ENCODE measurements at regions not wholly inside any gene's neighbourhood (a gene's known extent, or its start where the extent isn't known, plus 50 kb on each side); places are given as distances from the start of the nearest gene placed in this dataset.
"Not testable (repeated sequence)": the region's sequence is repeated elsewhere in the genome, so short reads cannot be mapped to it uniquely, and the experiment has no call there.

GRCh38 chr3:191680989-191681597 lies 220.1 kb downstream of the PYDC2 start:
- no peak for TF ChIP-seq CTCF (IDR thresholded peaks at IDR 0.05)
- ATAC-seq (ENCODE audit: low FRiP score) (no peak), DNase-seq (ENCODE audit: low spot score) (no peak)

- ATAC-seq (ENCODE audit: low FRiP score): no peak
- no peak for TF ChIP-seq CTCF (IDR thresholded peaks at IDR 0.05)
- no peak for DNase-seq (ENCODE audit: low spot score)
Measured at GRCh38 chr3:191682961-191683360, 222.0 kb downstream of the PYDC2 start.

- TF ChIP-seq CTCF (IDR thresholded peaks at IDR 0.05): no peak
- no peak for ATAC-seq (ENCODE audit: low FRiP score)
- no peak for DNase-seq (ENCODE audit: low spot score)
Measured at GRCh38 chr3:191686626-191687025, 225.7 kb downstream of the PYDC2 start.

GRCh38 chr3:191688756-191689433 lies 227.9 kb downstream of the PYDC2 start:
- no peak for DNase-seq (ENCODE audit: low spot score)
- no peak for TF ChIP-seq CTCF (IDR thresholded peaks at IDR 0.05)
- no peak for ATAC-seq (ENCODE audit: low FRiP score)

GRCh38 chr3:191691184-191691583 lies 230.2 kb downstream of the PYDC2 start:
- DNase-seq (ENCODE audit: low spot score); ATAC-seq (ENCODE audit: low FRiP score): not testable (repeated sequence)

GRCh38 chr3:191695131-191695814 lies 234.3 kb downstream of the PYDC2 start:
- ATAC-seq (ENCODE audit: low FRiP score) (no peak), DNase-seq (ENCODE audit: low spot score) (no peak)
- TF ChIP-seq CTCF (IDR thresholded peaks at IDR 0.05): no peak

- ATAC-seq (ENCODE audit: low FRiP score) (no peak), DNase-seq (ENCODE audit: low spot score) (no peak)
- TF ChIP-seq CTCF (IDR thresholded peaks at IDR 0.05): no peak
Measured at GRCh38 chr3:191695815-191696153, 234.8 kb downstream of the PYDC2 start.
